Adrenal gland (tissue), 9 donors: ENCODE measurements at regions not wholly inside any gene's neighbourhood (a gene's known extent, or its start where the extent isn't known, plus 50 kb on each side); places are given as distances from the start of the nearest gene placed in this dataset.

Source experiments
- DNase-seq, 7 donors: peaks; one replicate each; pipeline ENCODE4 v3.0.0-alpha.2; 2019 to 2020
- H3K27ac ChIP-seq, 5 donors: fragments of 200-600 bp; sonication (generic) in 4 of 5; 1 replicate in 3 of 5; 2 replicates in 2 of 5; pipeline versions ENCODE4 v1.5.1 to v1.8.0; 2016 to 2020; ENCODE audit warnings: mild to moderate bottlenecking in 1 of 5
- H3K27me3 ChIP-seq: fragments of 200-600 bp; 2 replicates; pipeline ENCODE4 v1.8.0; 2021
- H3K36me3 ChIP-seq, 2 donors: fragments of 200-600 bp; replicated peaks in 1 of 2; 1 replicate in 1 of 2; 2 replicates in 1 of 2; pipeline versions ENCODE4 v1.5.1 to v1.8.0; 2018 to 2022
- H3K4me1 ChIP-seq, 2 donors: fragments of 200-600 bp; replicated peaks in 1 of 2; 1 replicate in 1 of 2; 2 replicates in 1 of 2; pipeline versions ENCODE4 v1.5.1 to v1.8.0; 2018 to 2021
- H3K4me3 ChIP-seq, 4 donors: fragments of 200-600 bp; sonication (generic) in 3 of 4; one replicate each; pipeline ENCODE4 v1.5.1; 2016 to 2018
- H3K9me3 ChIP-seq, 3 donors: fragments of 200-600 bp; sonication (generic) in 1 of 3; replicated peaks in 1 of 3; 1 replicate in 2 of 3; 2 replicates in 1 of 3; pipeline versions ENCODE4 v1.5.1 to v1.8.0; 2016 to 2021
- CTCF ChIP-seq, 6 experiments: fragments of 450-650 bp in 4 of 6; fragments of 200-600 bp in 2 of 6; sonication (generic) in 1 of 6; IDR thresholded peaks; 1 replicate in 5 of 6; 2 replicates in 1 of 6; pipeline versions ENCODE4 v1.5.1 to v1.8.0; 2016 to 2021; ENCODE audit warnings: antibody characterized with exemption in 6 of 6, mild to moderate bottlenecking in 2 of 6, moderate library complexity in 1 of 6
- POLR2A ChIP-seq, 2 donors: fragments of 450-650 bp; IDR thresholded peaks; one replicate each; pipeline ENCODE4 v1.6.1; 2017; ENCODE audit warnings: antibody characterized with exemption in 2 of 2, mild to moderate bottlenecking in 2 of 2, moderate library complexity in 1 of 2
- WGBS, 4 donors: extraction: QIAGEN DNeasy Blood & Tissue Kit in 2 of 4; methylation state at CpG; one replicate each; pipeline versions ENCODE4 v1.1.5 to v1.1.7; 2013 to 2017; 5-methylcytosine and 5-hydroxymethylcytosine counted together
- intact Hi-C, 2 donors: fragments of 100-400 bp; cut with DNase I; formaldehyde crosslinking; loops; one replicate each; pipeline versions ENCODE4 v1.14.1 to v1.15.0; 2022 to 2023
- donor health status: healthy with polysubstance abuse.
- donor health status: Bipolar disorder and iron deficiency.
- donor health status: DM: yes; HTN: yes; CAD: no.
- donor health status: DM: no; HTN: no; CAD: no.
- donor health status: DM: no; HTN: no; CAD: no.

GRCh38 chr10:10788761-10789160, 228.9 kb upstream of the CELF2 start:
- H3K9me3 ChIP-seq: no peaks in the 10 kb centered on the region
- WGBS, 4 donors: 61 to 69% (median 65%) methylated on average over 4 of the region's 4 CpGs
- TF ChIP-seq POLR2A (IDR thresholded peaks at IDR 0.05) (no peak), CTCF (IDR thresholded peaks at IDR 0.05) (no peak)
- H3K4me3 ChIP-seq: no peak overlapping the region
- H3K36me3 ChIP-seq: no peaks in the 10 kb centered on the region
- no peak for DNase-seq
- intact Hi-C loops: no loop called here
- H3K27me3 ChIP-seq: no peaks in the 10 kb centered on the region
- H3K27ac ChIP-seq: no peak overlapping the region
- no peaks in the 10 kb centered on the region for H3K4me1 ChIP-seq

GRCh38 chr10:10791869-10792268, 225.8 kb upstream of the CELF2 start:
- intact Hi-C loops: no loop called here
- no peak overlapping the region for H3K27ac ChIP-seq
- peaks cover 4% of the 10 kb centered on the region for H3K27me3 ChIP-seq
- H3K36me3 ChIP-seq: no peaks in the 10 kb centered on the region
- no peaks in the 10 kb centered on the region for H3K9me3 ChIP-seq
- no peaks in the 10 kb centered on the region for H3K4me1 ChIP-seq
- H3K4me3 ChIP-seq: no peak overlapping the region
- TF ChIP-seq CTCF (IDR thresholded peaks at IDR 0.05) (no peak), POLR2A (IDR thresholded peaks at IDR 0.05) (no peak)
- DNase-seq: no peak
- 55 to 73% (median 60%) methylated on average over 3 of the region's 3 CpGs for whole genome bisulfite sequencing, 4 donors

- H3K27ac ChIP-seq: no peak overlapping the region
- no peaks in the 10 kb centered on the region for H3K4me1 ChIP-seq
- 32 to 52% (median 48%) methylated on average over 3 of the region's 3 CpGs for WGBS, 4 donors
Observed at GRCh38 chr10:10792681-10793080, 225.0 kb upstream of the CELF2 start.

GRCh38 chr10:10794046-10794445, 223.6 kb upstream of the CELF2 start:
- H3K27ac ChIP-seq: no peak overlapping the region
- intact Hi-C loops: no loop called here
- H3K36me3 ChIP-seq: no peaks in the 10 kb centered on the region
- no peaks in the 10 kb centered on the region for H3K4me1 ChIP-seq
- DNase-seq: no peak
- no peak overlapping the region for H3K4me3 ChIP-seq
- TF ChIP-seq CTCF (IDR thresholded peaks at IDR 0.05): no peak
- no peak for TF ChIP-seq POLR2A (IDR thresholded peaks at IDR 0.05)
- WGBS, 4 donors: 84 to 92% (median 89%) methylated on average over 8 of the region's 8 CpGs
- peaks cover 4% of the 10 kb centered on the region for H3K27me3 ChIP-seq
- H3K9me3 ChIP-seq: no peaks in the 10 kb centered on the region

More at GRCh38 chr10:10792681-10793080, 225.0 kb upstream of the CELF2 start:
- peaks cover 4% of the 10 kb centered on the region for H3K27me3 ChIP-seq
- no peak for DNase-seq
- H3K9me3 ChIP-seq: no peaks in the 10 kb centered on the region
- TF ChIP-seq POLR2A (IDR thresholded peaks at IDR 0.05) (no peak), CTCF (IDR thresholded peaks at IDR 0.05) (no peak)
- no peaks in the 10 kb centered on the region for H3K36me3 ChIP-seq
- intact Hi-C loops: no loop called here
- H3K4me3 ChIP-seq: no peak overlapping the region
